GM12872 (cell line): ENCODE measurements at regions not wholly inside any gene's neighbourhood (a gene's known extent, or its start where the extent isn't known, plus 50 kb on each side); places are given as distances from the start of the nearest gene placed in this dataset.

Experiments
- TF ChIP-seq, protein P1 (sequence below): IDR thresholded peaks from 3 replicates; pipeline ENCODE4 v1.5.1; 2011; ENCODE audit warnings: low read depth, mild to moderate bottlenecking, low read length, moderate library complexity; ENCODE audit not compliant: insufficient read depth

DNA sequence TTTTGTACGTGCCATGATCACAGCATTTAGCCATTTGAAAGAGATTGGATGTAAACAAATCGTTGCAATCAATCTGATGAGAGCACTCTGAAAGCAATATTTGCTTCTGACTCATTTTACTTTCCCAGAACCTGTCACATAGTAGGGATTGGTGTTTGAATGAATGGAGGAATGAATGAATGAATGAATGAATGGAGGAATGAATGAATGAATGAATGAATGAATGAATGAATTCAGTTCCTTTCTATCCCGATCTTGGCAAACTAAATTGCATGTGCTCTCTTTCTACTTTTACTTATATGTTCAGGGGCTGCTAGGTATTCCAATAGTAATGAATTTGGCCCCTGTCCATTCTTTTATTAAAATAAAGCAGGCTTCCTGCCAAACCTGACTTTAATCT is 1091.7 kb upstream of the CELF2 start:
- TF ChIP-seq, protein P1, sequence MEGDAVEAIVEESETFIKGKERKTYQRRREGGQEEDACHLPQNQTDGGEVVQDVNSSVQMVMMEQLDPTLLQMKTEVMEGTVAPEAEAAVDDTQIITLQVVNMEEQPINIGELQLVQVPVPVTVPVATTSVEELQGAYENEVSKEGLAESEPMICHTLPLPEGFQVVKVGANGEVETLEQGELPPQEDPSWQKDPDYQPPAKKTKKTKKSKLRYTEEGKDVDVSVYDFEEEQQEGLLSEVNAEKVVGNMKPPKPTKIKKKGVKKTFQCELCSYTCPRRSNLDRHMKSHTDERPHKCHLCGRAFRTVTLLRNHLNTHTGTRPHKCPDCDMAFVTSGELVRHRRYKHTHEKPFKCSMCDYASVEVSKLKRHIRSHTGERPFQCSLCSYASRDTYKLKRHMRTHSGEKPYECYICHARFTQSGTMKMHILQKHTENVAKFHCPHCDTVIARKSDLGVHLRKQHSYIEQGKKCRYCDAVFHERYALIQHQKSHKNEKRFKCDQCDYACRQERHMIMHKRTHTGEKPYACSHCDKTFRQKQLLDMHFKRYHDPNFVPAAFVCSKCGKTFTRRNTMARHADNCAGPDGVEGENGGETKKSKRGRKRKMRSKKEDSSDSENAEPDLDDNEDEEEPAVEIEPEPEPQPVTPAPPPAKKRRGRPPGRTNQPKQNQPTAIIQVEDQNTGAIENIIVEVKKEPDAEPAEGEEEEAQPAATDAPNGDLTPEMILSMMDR = no peak

DNA sequence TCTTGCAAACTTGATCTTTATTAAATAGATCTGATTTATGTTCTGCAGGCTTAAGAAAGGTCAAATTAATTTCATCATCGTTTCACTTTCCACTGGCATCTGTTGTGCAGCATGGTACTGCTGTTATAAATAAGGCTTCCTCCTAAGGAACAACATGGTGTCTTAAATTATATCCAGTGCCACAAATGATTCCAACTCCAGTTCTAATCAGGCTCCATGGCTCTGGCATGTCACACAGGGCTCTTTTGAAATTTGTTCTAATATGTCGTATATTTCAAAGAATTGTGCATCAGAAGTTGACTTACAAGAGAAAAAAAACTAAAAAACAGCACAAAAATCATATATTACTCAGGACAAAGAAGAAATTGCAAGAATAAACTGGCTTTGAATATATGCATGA is 1090.8 kb upstream of the CELF2 start:
- TF ChIP-seq, protein P1 = no peak

DNA sequence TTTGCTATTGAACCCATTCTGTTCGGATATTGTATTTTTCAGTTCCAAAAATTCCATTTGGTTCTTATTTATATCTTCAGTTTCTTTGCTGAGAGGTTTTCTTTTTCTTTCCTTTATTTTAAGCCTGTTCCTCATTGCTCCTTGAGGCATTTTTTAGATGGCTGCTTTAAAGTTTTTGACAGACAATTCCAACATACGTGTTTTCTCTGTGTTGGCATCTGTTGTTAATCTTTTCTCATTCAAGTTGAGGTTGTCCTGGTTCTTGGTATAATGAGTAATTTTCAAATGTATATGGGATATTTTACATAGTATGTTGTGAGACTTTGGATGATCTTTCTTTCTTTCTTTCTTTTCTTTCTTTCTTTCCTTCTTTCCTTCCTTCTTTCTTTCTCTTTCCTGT is 1078.0 kb upstream of the CELF2 start:
- TF ChIP-seq, protein P1 = no peak

DNA sequence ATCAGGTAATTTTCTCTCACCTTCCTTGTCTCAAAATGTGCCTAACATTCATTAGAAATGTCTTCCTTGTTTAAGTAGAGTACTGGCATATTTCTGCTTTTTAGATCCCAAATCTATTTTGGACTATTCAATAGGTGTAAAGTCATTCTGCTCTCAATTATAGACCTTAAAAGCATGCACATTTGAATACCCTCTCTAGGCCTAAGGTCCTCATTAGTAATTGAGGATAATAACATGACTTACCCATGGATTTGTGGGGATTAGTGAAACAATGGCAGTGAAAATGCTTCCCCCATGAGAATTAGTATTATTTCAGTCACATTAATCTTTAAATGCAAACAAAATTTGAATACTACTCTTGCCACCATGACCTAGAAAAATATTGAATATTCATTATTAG is 1073.0 kb upstream of the CELF2 start:
- TF ChIP-seq, protein P1 = no peak

- TF ChIP-seq, protein P1 = no peak
Observed at GRCh38 chr10:9950070-9950469, 1067.6 kb upstream of the CELF2 start.

GRCh38 chr10:9951481-9952257 is 1066.0 kb upstream of the CELF2 start:
- TF ChIP-seq, protein P1 = no peak

DNA sequence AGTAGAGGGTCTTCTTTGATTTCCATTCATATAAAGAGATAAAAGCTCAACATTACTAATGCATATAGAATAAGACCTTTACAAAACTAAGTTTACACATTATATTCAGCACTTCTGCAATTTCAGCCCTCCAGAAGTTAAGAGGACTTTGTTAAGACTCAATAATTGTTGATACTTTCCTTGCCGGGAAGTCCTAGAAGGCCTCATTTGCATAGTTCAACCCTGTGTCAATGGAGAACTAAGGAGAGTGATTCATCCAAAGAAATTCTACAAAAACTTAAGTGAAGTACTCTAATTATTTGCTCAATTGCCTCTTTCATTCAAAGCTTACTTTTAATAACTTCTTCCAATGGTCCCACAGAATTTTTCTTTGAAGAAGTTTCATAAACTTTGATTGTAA is 1060.3 kb upstream of the CELF2 start:
- TF ChIP-seq, protein P1 = no peak

GRCh38 chr10:9965341-9965740 is 1052.3 kb upstream of the CELF2 start:
- TF ChIP-seq, protein P1 = no peak
